Type B pancreatic cell (in vitro differentiated cells): ENCODE measurements at regions not wholly inside any gene's neighbourhood (a gene's known extent, or its start where the extent isn't known, plus 50 kb on each side); places are given as distances from the start of the nearest gene placed in this dataset.
A peak's percentile ranks its signal among the peaks of the same experiment; 100 is the strongest.

Source experiments
- DNase-seq: peaks from one replicate; pipeline ENCODE4 v3.0.0; 2021; ENCODE audit warnings: mixed read lengths; ENCODE audit not compliant: unreplicated experiment; ENCODE audit errors: extremely low spot score
- H3K27ac Mint-ChIP-seq: 2 replicates; pipeline ENCODE4 v1.8.0; 2021; ENCODE audit warnings: mild to moderate bottlenecking, mixed read lengths
- H3K27me3 Mint-ChIP-seq: 2 replicates; pipeline ENCODE4 v1.8.0; 2021; ENCODE audit warnings: mixed read lengths
- H3K36me3 Mint-ChIP-seq: 2 replicates; pipeline ENCODE4 v1.8.0; 2021; ENCODE audit warnings: mixed read lengths
- H3K4me1 Mint-ChIP-seq: one replicate; pipeline ENCODE4 v1.8.0; 2021; ENCODE audit warnings: mixed read lengths; ENCODE audit not compliant: unreplicated experiment
- H3K4me3 Mint-ChIP-seq: 2 replicates; pipeline ENCODE4 v1.8.0; 2021; ENCODE audit warnings: mild to moderate bottlenecking, mixed read lengths
- H3K9me3 Mint-ChIP-seq: 2 replicates; pipeline ENCODE4 v1.8.0; 2021; ENCODE audit warnings: mixed read lengths
- CTCF ChIP-seq: fragments of 200-600 bp; sonication (generic); conservative IDR thresholded peaks from 2 replicates; pipeline ENCODE4 v1.5.0; 2021; ENCODE audit warnings: antibody characterized with exemption, mild to moderate bottlenecking

GRCh38 chr3:167958141-167958540 lies 137.6 kb downstream of the GOLIM4 start:
- no peaks in the 10 kb centered on the region for H3K4me1 Mint-ChIP-seq
- H3K27me3 Mint-ChIP-seq, result no peaks in the 10 kb centered on the region
- no peak overlapping the region for H3K4me3 Mint-ChIP-seq
- TF ChIP-seq CTCF, result no peak
- H3K36me3 Mint-ChIP-seq, result no peaks in the 10 kb centered on the region
- H3K9me3 Mint-ChIP-seq, result peaks cover 4% of the 10 kb centered on the region
- DNase-seq, result no peak
- H3K27ac Mint-ChIP-seq, result no peak overlapping the region

- Mint-ChIP-seq H3K27me3 (no peaks in the 10 kb centered on the region), H3K9me3 (peaks cover 4% of the 10 kb centered on the region), H3K4me3 (no peak overlapping the region), H3K27ac (no peak overlapping the region), H3K36me3 (no peaks in the 10 kb centered on the region), H3K4me1 (no peaks in the 10 kb centered on the region)
- DNase-seq, result no peak
- no peak for TF ChIP-seq CTCF
Measured at GRCh38 chr3:167952969-167953368, 142.8 kb downstream of the GOLIM4 start.

- Mint-ChIP-seq H3K9me3 (peaks cover 4% of the 10 kb centered on the region), H3K4me1 (no peaks in the 10 kb centered on the region), H3K27ac (no peak overlapping the region), H3K4me3 (no peak overlapping the region), H3K27me3 (no peaks in the 10 kb centered on the region), H3K36me3 (no peaks in the 10 kb centered on the region)
- no peak for DNase-seq
- TF ChIP-seq CTCF, result no peak
Measured at GRCh38 chr3:167950212-167950611, 145.5 kb downstream of the GOLIM4 start.

GRCh38 chr3:167941234-167941995 lies 154.3 kb downstream of the GOLIM4 start:
- no peaks in the 10 kb centered on the region for H3K36me3 Mint-ChIP-seq
- DNase-seq, result no peak
- H3K4me1 Mint-ChIP-seq, result no peaks in the 10 kb centered on the region
- no peaks in the 10 kb centered on the region for H3K9me3 Mint-ChIP-seq
- H3K4me3 Mint-ChIP-seq, result no peak overlapping the region
- no peak overlapping the region for H3K27ac Mint-ChIP-seq
- no peaks in the 10 kb centered on the region for H3K27me3 Mint-ChIP-seq
- no peak for TF ChIP-seq CTCF

GRCh38 chr3:167940241-167940640 lies 155.5 kb downstream of the GOLIM4 start:
- H3K27ac Mint-ChIP-seq, result peak overlapping the region; percentile 42

More at GRCh38 chr3:167940241-167940640, 155.5 kb downstream of the GOLIM4 start:
- no peaks in the 10 kb centered on the region for H3K27me3 Mint-ChIP-seq
- no peak for TF ChIP-seq CTCF
- DNase-seq, result no peak
- no peaks in the 10 kb centered on the region for H3K9me3 Mint-ChIP-seq
- no peak overlapping the region for H3K4me3 Mint-ChIP-seq
- H3K4me1 Mint-ChIP-seq, result no peaks in the 10 kb centered on the region
- H3K36me3 Mint-ChIP-seq, result no peaks in the 10 kb centered on the region
